ENCODE measurements at regions not wholly inside any gene's neighbourhood (a gene's known extent, or its start where the extent isn't known, plus 50 kb on each side); places are given as distances from the start of the nearest gene placed in this dataset.
"Not testable (repeated sequence)": the region's sequence is repeated elsewhere in the genome, so short reads cannot be mapped to it uniquely, and the experiment has no call there.

- H3K27ac Mint-ChIP-seq, result no peak overlapping the region
- no peaks in the 10 kb centered on the region for H3K4me1 Mint-ChIP-seq (ENCODE audit: low read depth)
- H3K4me3 Mint-ChIP-seq, result no peak overlapping the region
- H3K36me3 Mint-ChIP-seq (ENCODE audit: low read depth), result no peaks in the 10 kb centered on the region
- no peaks in the 10 kb centered on the region for H3K9me3 Mint-ChIP-seq
- DNase-seq, result no peak
- H3K27me3 Mint-ChIP-seq, result peaks cover 15% of the 10 kb centered on the region
Observed at GRCh38 chr15:96144734-96145133, 185.8 kb upstream of the NR2F2 start.

DNA sequence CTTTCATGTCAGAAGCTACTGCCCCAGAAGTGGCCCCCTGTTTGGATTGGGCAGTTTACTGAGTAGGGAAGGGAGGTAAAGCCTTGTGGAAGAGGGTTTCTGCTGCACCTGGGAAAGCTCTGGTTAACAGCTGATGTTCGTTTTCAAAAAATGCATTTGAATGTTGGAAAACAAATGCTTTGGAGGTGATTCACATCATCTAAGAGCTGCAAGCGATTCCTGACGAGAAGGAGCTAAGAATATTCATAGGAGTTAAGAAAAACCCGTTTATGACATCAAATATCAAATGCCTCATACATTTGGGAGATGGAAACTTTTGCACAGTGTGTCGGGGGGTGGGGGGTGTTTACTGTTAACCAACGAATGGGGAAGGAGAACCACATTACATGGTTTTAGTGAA is 183.8 kb upstream of the NR2F2 start:
- H3K4me3 Mint-ChIP-seq, result no peak overlapping the region
- no peak for DNase-seq
- H3K36me3 Mint-ChIP-seq (ENCODE audit: low read depth), result no peaks in the 10 kb centered on the region
- H3K9me3 Mint-ChIP-seq, result no peaks in the 10 kb centered on the region
- no peaks in the 10 kb centered on the region for H3K4me1 Mint-ChIP-seq (ENCODE audit: low read depth)
- H3K27ac Mint-ChIP-seq, result no peak overlapping the region
- peaks cover 22% of the 10 kb centered on the region for H3K27me3 Mint-ChIP-seq

DNA sequence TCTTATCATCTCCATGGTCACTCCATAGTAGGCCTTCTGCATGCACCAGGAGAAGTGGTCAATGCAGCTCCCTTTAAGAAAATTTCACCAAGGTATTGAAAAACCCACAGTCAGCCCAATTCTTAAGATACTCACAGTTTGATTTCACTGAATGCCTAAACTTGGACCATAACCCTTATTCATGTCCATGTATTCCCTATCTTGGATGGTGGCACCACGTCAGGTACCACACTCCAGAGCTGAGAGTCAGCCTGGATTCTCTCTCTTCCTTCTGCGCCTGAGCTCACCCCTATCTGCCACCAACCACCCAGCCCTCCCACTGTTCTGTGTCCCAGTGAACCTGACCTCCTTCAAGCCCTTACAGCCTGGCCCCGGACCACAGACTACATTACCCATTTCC is 183.2 kb upstream of the NR2F2 start:
- no peak overlapping the region for H3K4me3 Mint-ChIP-seq
- H3K9me3 Mint-ChIP-seq, result no peaks in the 10 kb centered on the region
- no peaks in the 10 kb centered on the region for H3K4me1 Mint-ChIP-seq (ENCODE audit: low read depth)
- no peak overlapping the region for H3K27ac Mint-ChIP-seq
- peaks cover 22% of the 10 kb centered on the region for H3K27me3 Mint-ChIP-seq
- no peaks in the 10 kb centered on the region for H3K36me3 Mint-ChIP-seq (ENCODE audit: low read depth)
- DNase-seq, result no peak

DNA sequence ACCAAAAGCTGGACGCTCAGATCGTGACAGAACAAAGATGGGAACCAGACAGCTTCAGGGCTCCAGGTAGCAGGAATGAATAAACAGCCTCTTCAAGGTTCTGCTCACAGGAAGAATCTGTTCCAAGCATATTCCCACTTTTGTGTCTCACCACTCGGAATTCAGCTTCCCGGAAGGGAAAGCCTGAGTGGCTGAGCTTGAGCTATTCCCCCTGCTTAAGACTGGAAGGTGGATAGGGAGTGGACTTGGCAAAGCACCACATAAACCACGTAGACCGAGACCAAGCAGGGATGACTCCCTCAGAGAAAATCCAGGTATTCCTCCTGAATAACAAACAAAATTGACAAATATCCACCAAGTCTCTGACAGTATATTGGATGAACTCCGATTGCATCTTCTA is 180.2 kb upstream of the NR2F2 start:
- Mint-ChIP-seq H3K27me3 (peaks cover 22% of the 10 kb centered on the region), H3K36me3 (ENCODE audit: low read depth) (no peaks in the 10 kb centered on the region), H3K9me3 (no peaks in the 10 kb centered on the region), H3K4me1 (ENCODE audit: low read depth) (no peaks in the 10 kb centered on the region), H3K4me3 (no peak overlapping the region), H3K27ac (no peak overlapping the region)
- no peak for DNase-seq

DNA sequence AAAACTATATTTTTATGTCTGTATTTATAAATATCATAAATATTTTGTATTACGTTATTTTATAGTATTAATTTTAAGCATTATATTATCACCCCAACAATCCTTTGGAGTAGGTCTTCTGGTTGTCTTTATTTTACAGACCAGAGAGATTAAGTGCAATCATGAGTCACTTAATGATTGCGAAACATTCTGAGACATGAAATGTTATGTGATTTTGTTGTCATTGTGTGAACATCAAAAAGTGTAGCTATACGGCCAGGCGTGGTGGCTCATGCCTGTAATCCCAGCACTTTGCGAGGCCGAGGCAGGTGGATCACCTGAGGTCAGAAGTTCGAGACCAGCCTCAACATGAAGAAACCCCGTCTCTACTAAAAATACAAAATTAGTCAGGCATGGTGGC is 178.8 kb upstream of the NR2F2 start:
- H3K4me1 Mint-ChIP-seq (ENCODE audit: low read depth); H3K27ac Mint-ChIP-seq; H3K9me3 Mint-ChIP-seq; H3K4me3 Mint-ChIP-seq; DNase-seq; H3K36me3 Mint-ChIP-seq (ENCODE audit: low read depth): not testable (repeated sequence)
- peaks cover 19% of the 10 kb centered on the region for H3K27me3 Mint-ChIP-seq

DNA sequence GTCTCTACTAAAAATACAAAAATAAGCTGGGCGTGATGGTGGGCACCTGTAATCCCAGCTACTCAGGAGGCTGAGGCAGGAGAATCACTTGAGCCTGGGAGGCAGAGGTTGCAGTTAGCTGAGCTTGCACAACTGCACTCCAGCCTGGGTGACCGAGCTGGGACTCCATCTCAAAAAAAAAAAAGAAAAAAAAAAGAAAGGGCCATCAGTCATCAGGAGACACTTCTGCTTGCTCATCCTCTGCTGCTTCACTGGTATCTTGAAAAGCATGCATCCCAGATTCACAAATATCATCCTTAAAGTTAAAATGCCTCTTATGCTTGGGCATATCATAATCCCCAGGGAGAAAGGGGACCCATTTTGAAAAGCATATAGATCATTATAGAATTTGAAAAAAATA is 176.6 kb upstream of the NR2F2 start:
- no peaks in the 10 kb centered on the region for H3K4me1 Mint-ChIP-seq (ENCODE audit: low read depth)
- H3K4me3 Mint-ChIP-seq, result no peak overlapping the region
- H3K9me3 Mint-ChIP-seq, result no peaks in the 10 kb centered on the region
- no peak overlapping the region for H3K27ac Mint-ChIP-seq
- no peaks in the 10 kb centered on the region for H3K36me3 Mint-ChIP-seq (ENCODE audit: low read depth)
- H3K27me3 Mint-ChIP-seq, result peaks cover 19% of the 10 kb centered on the region
- DNase-seq, result no peak

GRCh38 chr15:96158938-96159337 is 171.6 kb upstream of the NR2F2 start:
- Mint-ChIP-seq H3K27me3 (peaks cover 24% of the 10 kb centered on the region), H3K36me3 (ENCODE audit: low read depth) (no peaks in the 10 kb centered on the region), H3K4me1 (ENCODE audit: low read depth) (no peaks in the 10 kb centered on the region), H3K27ac (no peak overlapping the region), H3K9me3 (no peaks in the 10 kb centered on the region), H3K4me3 (no peak overlapping the region)
- DNase-seq, result no peak

DNA sequence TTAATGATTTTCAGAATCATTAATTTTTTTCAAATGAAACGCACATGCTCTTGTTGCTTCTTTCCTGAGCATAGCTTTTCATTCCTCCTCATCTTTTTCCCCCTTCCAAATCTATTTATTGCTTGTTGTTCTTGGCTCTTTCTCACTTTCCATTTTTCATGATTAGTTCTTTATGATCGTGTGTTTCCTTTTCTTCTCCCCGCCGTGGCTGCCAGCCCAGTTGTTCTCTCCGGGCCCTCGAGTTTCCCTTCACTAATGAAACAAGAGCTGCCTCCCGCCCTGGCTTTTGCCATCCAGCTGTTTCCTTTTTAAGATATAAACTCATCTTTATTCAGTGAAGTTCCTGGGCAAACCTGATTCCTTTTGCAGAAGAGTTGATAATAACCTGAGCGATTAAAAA is 170.2 kb upstream of the NR2F2 start:
- DNase-seq, result no peak
- Mint-ChIP-seq H3K9me3 (no peaks in the 10 kb centered on the region), H3K27me3 (peaks cover 26% of the 10 kb centered on the region), H3K27ac (no peak overlapping the region), H3K4me1 (ENCODE audit: low read depth) (no peaks in the 10 kb centered on the region), H3K4me3 (no peak overlapping the region), H3K36me3 (ENCODE audit: low read depth) (no peaks in the 10 kb centered on the region)

- Mint-ChIP-seq H3K36me3 (ENCODE audit: low read depth) (no peaks in the 10 kb centered on the region), H3K4me1 (ENCODE audit: low read depth) (no peaks in the 10 kb centered on the region), H3K9me3 (no peaks in the 10 kb centered on the region), H3K27ac (no peak overlapping the region), H3K4me3 (no peak overlapping the region), H3K27me3 (peaks cover 26% of the 10 kb centered on the region)
- no peak for DNase-seq
Observed at GRCh38 chr15:96160800-96161199, 169.7 kb upstream of the NR2F2 start.

- Mint-ChIP-seq H3K27ac (no peak overlapping the region), H3K4me1 (ENCODE audit: low read depth) (no peaks in the 10 kb centered on the region), H3K27me3 (peaks cover 31% of the 10 kb centered on the region), H3K4me3 (no peak overlapping the region), H3K36me3 (ENCODE audit: low read depth) (no peaks in the 10 kb centered on the region), H3K9me3 (no peaks in the 10 kb centered on the region)
- DNase-seq, result no peak
Observed at GRCh38 chr15:96162322-96162721, 168.2 kb upstream of the NR2F2 start.

DNA sequence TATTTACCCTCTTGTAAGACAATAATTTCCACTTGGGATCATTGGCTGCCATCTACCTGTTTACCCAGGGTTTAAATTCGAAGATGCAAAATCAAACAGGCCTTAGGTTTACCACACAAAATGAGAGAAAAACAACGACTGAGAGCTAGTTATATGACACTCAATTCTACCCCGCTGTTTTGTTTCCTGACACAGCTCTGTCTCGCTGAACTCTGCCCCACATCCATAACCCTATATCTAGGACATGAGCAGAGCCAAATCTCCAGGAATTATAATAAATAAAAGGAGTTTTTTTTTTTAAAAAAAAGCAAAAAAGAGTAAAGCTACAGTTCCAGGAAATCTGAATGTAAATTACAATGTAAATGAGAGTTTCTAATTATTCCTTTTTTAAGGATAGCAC is 165.4 kb upstream of the NR2F2 start:
- DNase-seq, result no peak
- Mint-ChIP-seq H3K9me3 (no peaks in the 10 kb centered on the region), H3K4me3 (no peak overlapping the region), H3K4me1 (ENCODE audit: low read depth) (no peaks in the 10 kb centered on the region), H3K27me3 (peaks cover 34% of the 10 kb centered on the region), H3K36me3 (ENCODE audit: low read depth) (no peaks in the 10 kb centered on the region), H3K27ac (no peak overlapping the region)

GRCh38 chr15:96165775-96166174 is 164.7 kb upstream of the NR2F2 start:
- Mint-ChIP-seq H3K9me3 (no peaks in the 10 kb centered on the region), H3K4me3 (no peak overlapping the region), H3K27me3 (peaks cover 31% of the 10 kb centered on the region), H3K36me3 (ENCODE audit: low read depth) (no peaks in the 10 kb centered on the region), H3K27ac (no peak overlapping the region), H3K4me1 (ENCODE audit: low read depth) (no peaks in the 10 kb centered on the region)
- DNase-seq, result no peak

GRCh38 chr15:96166223-96167200 is 164.0 kb upstream of the NR2F2 start:
- H3K4me1 Mint-ChIP-seq (ENCODE audit: low read depth), result no peaks in the 10 kb centered on the region
- H3K27ac Mint-ChIP-seq, result no peak overlapping the region
- no peak overlapping the region for H3K4me3 Mint-ChIP-seq
- no peak for DNase-seq
- H3K36me3 Mint-ChIP-seq (ENCODE audit: low read depth), result no peaks in the 10 kb centered on the region
- peaks cover 31% of the 10 kb centered on the region for H3K27me3 Mint-ChIP-seq
- H3K9me3 Mint-ChIP-seq, result no peaks in the 10 kb centered on the region

DNA sequence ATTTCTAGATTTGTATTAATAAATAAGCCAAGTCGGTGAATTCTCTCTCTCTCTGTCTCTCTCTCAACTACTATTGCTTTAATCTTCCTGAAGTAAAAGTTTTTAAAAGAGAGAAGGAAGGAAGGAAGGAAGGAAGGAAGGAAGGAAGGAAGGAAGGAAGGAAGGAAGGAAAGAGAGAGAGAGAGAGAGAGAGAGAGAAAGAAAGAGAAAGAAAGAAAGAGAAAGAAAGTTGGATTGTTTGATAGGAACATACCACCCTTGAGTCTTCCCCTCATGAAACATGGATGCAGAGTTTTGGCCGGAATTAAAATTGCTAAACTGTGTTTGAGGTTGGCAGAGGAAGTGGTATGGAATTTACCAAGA is 159.9 kb upstream of the NR2F2 start:
- not testable (repeated sequence) for H3K9me3 Mint-ChIP-seq; DNase-seq; H3K36me3 Mint-ChIP-seq (ENCODE audit: low read depth); H3K4me3 Mint-ChIP-seq; H3K27ac Mint-ChIP-seq; H3K4me1 Mint-ChIP-seq (ENCODE audit: low read depth)
- peaks cover 25% of the 10 kb centered on the region for H3K27me3 Mint-ChIP-seq

- no peak for DNase-seq
Observed at GRCh38 chr15:96170979-96171739, 159.3 kb upstream of the NR2F2 start.

More at GRCh38 chr15:96170979-96171739, 159.3 kb upstream of the NR2F2 start:
- no peaks in the 10 kb centered on the region for H3K4me1 Mint-ChIP-seq (ENCODE audit: low read depth)
- no peaks in the 10 kb centered on the region for H3K36me3 Mint-ChIP-seq (ENCODE audit: low read depth)
- H3K4me3 Mint-ChIP-seq, result no peak overlapping the region
- H3K27me3 Mint-ChIP-seq, result peaks cover 27% of the 10 kb centered on the region
- H3K27ac Mint-ChIP-seq, result no peak overlapping the region
- no peaks in the 10 kb centered on the region for H3K9me3 Mint-ChIP-seq
